Testis (tissue), 2 donors: ENCODE measurements at regions not wholly inside any gene's neighbourhood (a gene's known extent, or its start where the extent isn't known, plus 50 kb on each side); places are given as distances from the start of the nearest gene placed in this dataset.

Experiments
- CTCF ChIP-seq, 3 experiments: fragments of 450-650 bp in 2 of 3; fragments of 200-600 bp in 1 of 3; sonication (generic) in 1 of 3; IDR thresholded peaks; one replicate each; pipeline ENCODE4 v1.5.1; 2016 to 2019; ENCODE audit warnings: antibody characterized with exemption in 3 of 3, mild to moderate bottlenecking in 2 of 3, moderate library complexity in 1 of 3
- POLR2A ChIP-seq: fragments of 450-650 bp; IDR thresholded peaks from one replicate; pipeline ENCODE4 v1.6.1; 2017; ENCODE audit warnings: antibody characterized with exemption, mild to moderate bottlenecking, moderate library complexity

GRCh38 chr9:99421369-99421768, 199.3 kb downstream of the SEC61B start:
- TF ChIP-seq CTCF (IDR thresholded peaks at IDR 0.05), result no peak
- no peak for TF ChIP-seq POLR2A
